PC-9 (cell line): ENCODE measurements at regions not wholly inside any gene's neighbourhood (a gene's known extent, or its start where the extent isn't known, plus 50 kb on each side); places are given as distances from the start of the nearest gene placed in this dataset.

Experiments used
- BruUV-seq: library from RNA; stranded (reverse); fragments of 400-500 nt; replicated peaks from 2 replicates; lab custom pipeline; 2021; lab: Mats Ljungman, UMichigan
- CTCF ChIA-PET: fragments of 300-600 bp; sonication (Branson Sonifier 250); formaldehyde crosslinking; loops from one replicate; lab custom pipeline; 2022; ENCODE audit warnings: antibody characterized with exemption; lab: Charles Lee
- POLR2A ChIA-PET: fragments of 300-600 bp; sonication (Branson Sonifier 250); formaldehyde crosslinking; loops from one replicate; lab custom pipeline; 2022; ENCODE audit warnings: antibody characterized with exemption; ENCODE audit not compliant: unreplicated experiment; lab: Charles Lee
- DNase-seq, 2 experiments: peaks; one replicate each; pipeline versions ENCODE4 v3.0.0 to v3.0.0-alpha.2; 2015 to 2022; ENCODE audit warnings: mixed read lengths in 1 of 2
- H2AFZ ChIP-seq: fragments of 200-600 bp; sonication (generic); 2 replicates; pipeline ENCODE4 v1.8.1; 2017; ENCODE audit warnings: antibody characterized with exemption
- H3F3A ChIP-seq: fragments of 200-600 bp; sonication (generic); 2 replicates; pipeline ENCODE4 v1.8.1; 2017; ENCODE audit warnings: antibody characterized with exemption, mild to moderate bottlenecking, low read depth; ENCODE audit not compliant: insufficient read depth
- H3K27ac ChIP-seq: fragments of 200-600 bp; sonication (generic); 2 replicates; pipeline ENCODE4 v1.6.1; 2016; ENCODE audit warnings: mixed run types
- H3K27me3 ChIP-seq: fragments of 200-600 bp; sonication (generic); 2 replicates; pipeline ENCODE4 v1.6.1; 2016; ENCODE audit warnings: low read depth, mixed run types; ENCODE audit not compliant: insufficient read depth
- H3K36me3 ChIP-seq: fragments of 200-600 bp; sonication (generic); 2 replicates; pipeline ENCODE4 v1.6.1; 2016; ENCODE audit warnings: low read depth, mixed run types
- H3K4me1 ChIP-seq: fragments of 200-600 bp; sonication (generic); replicated peaks from 2 replicates; pipeline ENCODE4 v1.6.1; 2016; ENCODE audit warnings: mixed run types; ENCODE audit not compliant: insufficient read depth
- H3K4me2 ChIP-seq: fragments of 200-600 bp; sonication (generic); 2 replicates; pipeline ENCODE4 v1.6.1; 2017; ENCODE audit warnings: mixed run types
- H3K4me3 ChIP-seq: fragments of 200-600 bp; sonication (generic); 2 replicates; pipeline ENCODE4 v1.6.1; 2016; ENCODE audit warnings: mixed run types
- H3K79me2 ChIP-seq: fragments of 200-600 bp; sonication (generic); 2 replicates; pipeline ENCODE4 v1.6.1; 2017; ENCODE audit warnings: low read depth, mixed run types
- H3K9me2 ChIP-seq: fragments of 200-600 bp; sonication (generic); 2 replicates; pipeline ENCODE4 v1.8.1; 2017; ENCODE audit warnings: mild to moderate bottlenecking; ENCODE audit not compliant: insufficient read depth
- H3K9me3 ChIP-seq: fragments of 200-600 bp; sonication (generic); 2 replicates; pipeline ENCODE4 v1.8.1; 2016; ENCODE audit warnings: low read depth; ENCODE audit not compliant: insufficient read depth
- H4K20me1 ChIP-seq: fragments of 200-600 bp; sonication (generic); 2 replicates; pipeline ENCODE4 v1.8.1; 2017; ENCODE audit not compliant: insufficient read depth
- EZH2 ChIP-seq: fragments of 200-600 bp; sonication (generic); IDR thresholded peaks from 2 replicates; pipeline ENCODE4 v1.8.0; 2017; ENCODE audit warnings: antibody characterized with exemption, low read depth
- intact Hi-C: fragments of 100-400 bp; cut with micrococcal nuclease; formaldehyde crosslinking; loops from one replicate; pipeline ENCODE4 v1.10.0; 2022; ENCODE audit not compliant: unreplicated experiment
- TF ChIP-seq, protein P1 (sequence below): fragments of 200-600 bp; sonication (generic); conservative IDR thresholded peaks from 2 replicates; pipeline ENCODE4 v1.6.1; 2017; ENCODE audit warnings: mixed run types, antibody characterized with exemption, mild to moderate bottlenecking, moderate library complexity

DNA sequence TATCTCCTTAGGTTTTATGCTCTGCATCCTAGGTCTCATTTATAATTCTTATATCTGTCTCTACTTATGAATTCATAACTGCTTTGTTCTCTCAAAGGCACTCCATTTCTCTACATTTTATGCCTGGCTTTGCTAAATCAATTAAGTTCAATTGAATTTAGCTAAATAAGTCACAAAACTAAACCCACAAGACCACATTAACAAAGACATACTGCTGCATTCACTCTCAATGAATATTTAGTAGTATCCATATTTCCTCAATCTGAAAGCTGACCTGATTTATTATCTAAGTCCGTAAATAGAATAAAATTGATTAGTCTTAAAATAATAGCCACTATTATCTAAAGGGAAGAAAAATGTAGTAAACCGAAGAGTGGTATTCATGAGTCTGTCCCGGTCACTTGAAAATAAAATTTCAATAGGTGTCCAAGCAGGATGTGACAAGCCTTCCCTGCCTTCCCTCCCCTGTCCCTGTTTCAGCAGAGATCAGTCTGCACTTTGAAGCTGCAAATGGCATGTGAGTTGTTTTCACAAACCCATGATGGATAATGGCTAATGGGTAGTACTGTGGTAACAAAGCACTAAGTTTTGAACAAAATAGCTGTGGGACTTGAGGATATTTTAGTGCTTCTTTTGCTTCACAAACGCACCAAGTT, 295.0 kb upstream of the NCAM2 start:
- Histone ChIP-seq H3K27me3 (no peaks in the 10 kb centered on the region), H2AFZ (no peak overlapping the region), H3K9me2 (no peaks in the 10 kb centered on the region), H3K4me1 (no peaks in the 10 kb centered on the region), H3K9me3 (no peaks in the 10 kb centered on the region), H3K4me2 (no peak overlapping the region), H3K79me2 (no peaks in the 10 kb centered on the region), H3K36me3 (no peaks in the 10 kb centered on the region), H4K20me1 (no peaks in the 10 kb centered on the region), H3K4me3 (no peak overlapping the region), H3F3A (no peaks in the 10 kb centered on the region), H3K27ac (no peak overlapping the region)
- no TSS peak for BruUV-seq
- TF ChIP-seq EZH2: no peak
- TF ChIP-seq, protein P1, sequence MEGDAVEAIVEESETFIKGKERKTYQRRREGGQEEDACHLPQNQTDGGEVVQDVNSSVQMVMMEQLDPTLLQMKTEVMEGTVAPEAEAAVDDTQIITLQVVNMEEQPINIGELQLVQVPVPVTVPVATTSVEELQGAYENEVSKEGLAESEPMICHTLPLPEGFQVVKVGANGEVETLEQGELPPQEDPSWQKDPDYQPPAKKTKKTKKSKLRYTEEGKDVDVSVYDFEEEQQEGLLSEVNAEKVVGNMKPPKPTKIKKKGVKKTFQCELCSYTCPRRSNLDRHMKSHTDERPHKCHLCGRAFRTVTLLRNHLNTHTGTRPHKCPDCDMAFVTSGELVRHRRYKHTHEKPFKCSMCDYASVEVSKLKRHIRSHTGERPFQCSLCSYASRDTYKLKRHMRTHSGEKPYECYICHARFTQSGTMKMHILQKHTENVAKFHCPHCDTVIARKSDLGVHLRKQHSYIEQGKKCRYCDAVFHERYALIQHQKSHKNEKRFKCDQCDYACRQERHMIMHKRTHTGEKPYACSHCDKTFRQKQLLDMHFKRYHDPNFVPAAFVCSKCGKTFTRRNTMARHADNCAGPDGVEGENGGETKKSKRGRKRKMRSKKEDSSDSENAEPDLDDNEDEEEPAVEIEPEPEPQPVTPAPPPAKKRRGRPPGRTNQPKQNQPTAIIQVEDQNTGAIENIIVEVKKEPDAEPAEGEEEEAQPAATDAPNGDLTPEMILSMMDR: no peak
- no peak for DNase-seq
- ChIA-PET CTCF (no interaction called here), POLR2A (no interaction called here)
- intact Hi-C loops: no loop called here

- BruUV-seq: no TSS peak
- Histone ChIP-seq H3K9me2 (no peaks in the 10 kb centered on the region), H3K4me3 (no peak overlapping the region), H3K27me3 (no peaks in the 10 kb centered on the region), H3K4me2 (peak overlapping the region; percentile 28; the same call in 1 of the 2 replicates), H3K27ac (peak overlapping the region; percentile 76), H3K9me3 (no peaks in the 10 kb centered on the region), H3F3A (no peaks in the 10 kb centered on the region), H3K36me3 (no peaks in the 10 kb centered on the region), H3K4me1 (no peaks in the 10 kb centered on the region), H2AFZ (peak overlapping the region; percentile 52; the same call in 1 of the 2 replicates), H3K79me2 (no peaks in the 10 kb centered on the region), H4K20me1 (no peaks in the 10 kb centered on the region)
- POLR2A ChIA-PET: no interaction called here
- intact Hi-C loops: no loop called here
- CTCF ChIA-PET: no interaction called here
- DNase-seq: peak in 1 of 2 experiments; percentile 35
- TF ChIP-seq, protein P1: no peak
- TF ChIP-seq EZH2: no peak
These were observed 277.6 kb upstream of the NCAM2 start for GRCh38 chr21:20720623-20721022.

DNA sequence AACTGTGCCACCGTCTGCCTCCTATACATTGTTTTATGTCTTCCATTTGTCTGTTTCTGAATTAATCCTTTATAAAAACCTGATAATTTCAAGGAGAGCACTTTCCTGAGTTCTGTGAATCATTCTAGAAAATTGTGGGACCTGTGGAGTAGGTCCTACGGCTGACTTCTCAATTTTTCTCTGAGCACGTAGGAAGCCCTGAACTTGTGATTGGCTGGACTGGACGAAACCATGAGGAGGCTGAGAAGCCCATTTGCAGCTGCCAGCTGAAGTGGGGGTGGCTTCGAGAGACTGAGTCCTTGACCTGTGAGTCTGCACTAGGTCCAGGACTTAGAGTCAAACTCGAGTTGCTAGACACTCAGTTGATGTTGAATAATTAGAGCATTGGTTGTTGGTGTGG, 277.1 kb upstream of the NCAM2 start:
- CTCF ChIA-PET: no interaction called here
- intact Hi-C loops: no loop called here
- Histone ChIP-seq H3K27ac (peak overlapping the region; percentile 76), H3K9me3 (no peaks in the 10 kb centered on the region), H3K4me3 (no peak overlapping the region), H3F3A (no peaks in the 10 kb centered on the region), H3K79me2 (no peaks in the 10 kb centered on the region), H3K9me2 (no peaks in the 10 kb centered on the region), H3K4me2 (peak overlapping the region; percentile 28; the same call in 1 of the 2 replicates), H3K4me1 (no peaks in the 10 kb centered on the region), H3K36me3 (no peaks in the 10 kb centered on the region), H3K27me3 (no peaks in the 10 kb centered on the region), H4K20me1 (no peaks in the 10 kb centered on the region), H2AFZ (0 out of 2 replicates have a peak overlapping the region, but pooled peaks have one; percentile 52)
- peak; percentile 32 to 36 for DNase-seq
- TF ChIP-seq, protein P1: no peak
- no peak for TF ChIP-seq EZH2
- POLR2A ChIA-PET: no interaction called here
- TSS peak; percentile 97 for BruUV-seq
